ENCODE measurements at regions not wholly inside any gene's neighbourhood (a gene's known extent, or its start where the extent isn't known, plus 50 kb on each side); places are given as distances from the start of the nearest gene placed in this dataset.

DNA sequence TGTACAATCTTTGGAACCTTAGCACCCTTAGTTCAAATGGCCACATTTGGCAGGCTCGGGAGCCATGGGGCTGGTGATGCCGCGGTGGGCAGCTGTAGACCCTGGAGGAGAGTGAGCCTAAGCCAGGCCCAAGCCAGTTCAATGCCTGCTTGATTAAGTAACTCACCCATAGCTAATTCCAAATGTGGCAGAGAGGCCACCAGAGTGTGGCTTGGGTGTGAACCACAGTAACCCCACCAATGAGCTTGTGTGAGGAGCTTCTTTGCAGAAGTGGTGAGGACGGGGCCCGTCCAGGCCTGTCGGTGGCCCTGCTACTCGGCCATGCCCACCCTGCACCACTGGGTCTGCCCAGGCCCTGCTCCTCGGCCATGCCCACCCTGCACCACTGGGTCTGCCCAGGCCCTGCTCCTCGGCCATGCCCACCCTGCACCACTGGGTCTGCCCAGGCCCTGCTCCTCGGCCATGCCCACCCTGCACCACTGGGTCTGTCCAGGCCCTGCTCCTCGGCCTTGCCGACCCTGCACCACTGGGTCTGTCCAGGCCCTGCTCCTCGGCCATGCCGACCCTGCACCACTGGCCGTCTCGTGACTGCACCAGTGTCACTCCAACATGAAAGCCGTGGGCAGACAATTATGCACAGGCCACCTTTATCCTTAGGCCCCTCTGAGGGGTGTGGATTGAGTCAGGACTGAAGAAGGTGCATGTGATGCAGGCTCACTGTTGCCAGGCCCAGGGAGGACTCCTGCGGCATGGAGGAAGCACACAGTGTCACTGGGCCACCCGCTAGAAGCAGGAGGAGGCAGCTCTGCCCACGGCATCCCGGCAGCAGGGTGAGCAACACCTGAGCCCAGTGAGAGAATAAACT, 75.4 kb downstream of the MRPL36 start:
- TF ChIP-seq, protein P1, sequence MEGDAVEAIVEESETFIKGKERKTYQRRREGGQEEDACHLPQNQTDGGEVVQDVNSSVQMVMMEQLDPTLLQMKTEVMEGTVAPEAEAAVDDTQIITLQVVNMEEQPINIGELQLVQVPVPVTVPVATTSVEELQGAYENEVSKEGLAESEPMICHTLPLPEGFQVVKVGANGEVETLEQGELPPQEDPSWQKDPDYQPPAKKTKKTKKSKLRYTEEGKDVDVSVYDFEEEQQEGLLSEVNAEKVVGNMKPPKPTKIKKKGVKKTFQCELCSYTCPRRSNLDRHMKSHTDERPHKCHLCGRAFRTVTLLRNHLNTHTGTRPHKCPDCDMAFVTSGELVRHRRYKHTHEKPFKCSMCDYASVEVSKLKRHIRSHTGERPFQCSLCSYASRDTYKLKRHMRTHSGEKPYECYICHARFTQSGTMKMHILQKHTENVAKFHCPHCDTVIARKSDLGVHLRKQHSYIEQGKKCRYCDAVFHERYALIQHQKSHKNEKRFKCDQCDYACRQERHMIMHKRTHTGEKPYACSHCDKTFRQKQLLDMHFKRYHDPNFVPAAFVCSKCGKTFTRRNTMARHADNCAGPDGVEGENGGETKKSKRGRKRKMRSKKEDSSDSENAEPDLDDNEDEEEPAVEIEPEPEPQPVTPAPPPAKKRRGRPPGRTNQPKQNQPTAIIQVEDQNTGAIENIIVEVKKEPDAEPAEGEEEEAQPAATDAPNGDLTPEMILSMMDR (IDR thresholded peaks at IDR 0.05), result no peak
- no peak for TF ChIP-seq POLR2A (IDR thresholded peaks at IDR 0.05)
- intact Hi-C loops (cut with DNase I), result no loop called here
- no peaks in the 10 kb centered on the region for H3K27me3 ChIP-seq
- peak in 2 of 7 donors; percentile 10 to 31 for DNase-seq
- H3K4me3 ChIP-seq, result no peak overlapping the region
- H3K27ac ChIP-seq, result no peak overlapping the region
- 88 to 93% (median 89%) methylated on average over 8 to 21 of the region's 21 CpGs for WGBS, 4 donors
- no peaks in the 10 kb centered on the region for H3K4me1 ChIP-seq (replicated peaks in 1 of 2)
- no peaks in the 10 kb centered on the region for H3K36me3 ChIP-seq (replicated peaks in 1 of 2)
- no peaks in the 10 kb centered on the region for H3K9me3 ChIP-seq (replicated peaks in 1 of 3)

DNA sequence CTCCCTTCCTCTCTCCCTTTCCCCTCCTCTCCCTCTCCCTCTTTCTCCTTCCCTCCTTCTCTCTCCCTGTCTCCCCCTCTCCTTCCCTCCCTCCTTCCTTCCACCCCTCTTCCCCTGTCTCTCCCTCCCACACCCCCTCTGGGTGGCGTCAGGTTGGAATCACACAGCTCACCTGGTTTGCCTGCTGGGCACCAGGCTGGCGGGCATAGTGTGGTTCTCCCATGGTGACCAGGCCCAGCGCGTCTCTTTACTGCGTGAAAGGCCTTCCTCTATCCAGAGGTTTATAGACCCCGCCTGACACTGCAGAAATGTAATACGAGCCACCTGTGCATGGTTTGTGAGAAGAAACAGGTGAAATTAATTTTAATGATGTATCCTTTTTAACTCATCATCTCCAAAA, 76.2 kb downstream of the MRPL36 start:
- DNase-seq, result peak in 1 of 7 donors; percentile 14
- Histone ChIP-seq H3K4me3 (no peak overlapping the region), H3K27ac (no peak overlapping the region), H3K9me3 (replicated peaks in 1 of 3) (peaks cover 0 to 6% (median 0%) of the 10 kb centered on the region in 3 donors), H3K36me3 (replicated peaks in 1 of 2) (no peaks in the 10 kb centered on the region), H3K27me3 (no peaks in the 10 kb centered on the region), H3K4me1 (replicated peaks in 1 of 2) (no peaks in the 10 kb centered on the region)
- intact Hi-C loops (cut with DNase I), result no loop called here
- 91 to 95% (median 94%) methylated on average over 7 of the region's 7 CpGs for WGBS, 4 donors
- TF ChIP-seq POLR2A (IDR thresholded peaks at IDR 0.05), result no peak
- TF ChIP-seq, protein P1 (IDR thresholded peaks at IDR 0.05), result no peak

DNA sequence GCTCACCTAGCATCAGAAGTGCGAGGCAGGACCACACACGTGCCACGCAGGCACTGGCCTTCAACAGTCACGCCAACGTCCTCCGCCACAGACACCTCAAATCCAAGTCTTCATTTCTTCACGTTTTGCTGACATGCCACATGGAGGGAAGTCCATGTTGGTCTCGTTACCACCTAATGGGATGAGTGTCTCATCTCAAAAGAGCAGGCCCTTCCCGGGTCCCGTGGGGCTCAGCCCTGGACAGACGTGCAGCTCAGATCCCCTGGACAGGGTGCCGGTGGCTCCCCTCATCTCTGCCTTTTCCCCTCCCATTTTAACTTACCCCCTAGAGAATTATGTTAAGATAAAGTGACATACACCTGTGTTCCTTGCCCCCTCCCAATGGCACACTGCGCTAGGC, 76.8 kb downstream of the MRPL36 start:
- intact Hi-C loops (cut with DNase I), result no loop called here

DNA sequence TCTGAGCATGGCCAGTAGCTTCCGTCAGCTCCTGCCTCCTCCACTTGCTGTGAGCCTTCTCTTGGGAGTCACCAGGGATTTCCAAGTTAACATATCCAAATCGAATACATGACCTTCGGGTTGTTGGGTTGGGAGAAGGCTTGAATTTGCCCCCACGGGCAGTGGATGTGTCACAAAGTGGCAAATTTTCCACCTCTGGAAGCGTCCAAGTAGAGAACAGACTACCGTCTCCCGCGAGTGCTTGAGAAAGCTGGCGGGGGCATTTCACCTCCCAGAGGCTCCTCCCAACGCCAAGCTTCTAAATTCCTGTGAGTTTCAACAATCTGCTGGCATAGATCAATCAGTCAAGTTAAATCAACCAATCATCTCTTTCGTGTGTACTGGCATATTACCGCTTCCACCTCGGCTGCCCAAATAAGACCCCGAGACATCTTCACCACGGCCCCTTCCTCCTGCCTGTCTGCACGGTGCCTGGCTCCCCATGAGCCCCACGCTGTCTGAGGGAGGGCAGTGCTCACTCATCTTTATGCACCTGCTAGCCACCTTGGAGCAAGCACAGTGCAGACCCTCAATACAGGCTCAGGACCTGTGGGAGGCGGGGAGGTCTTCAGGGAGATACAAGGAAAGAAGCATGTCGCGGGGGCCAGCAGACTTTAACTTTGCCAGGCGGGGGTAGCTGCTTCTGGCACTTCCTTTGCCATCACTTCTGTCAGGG, 79.1 kb downstream of the MRPL36 start:
- H3K36me3 ChIP-seq (replicated peaks in 1 of 2), result no peaks in the 10 kb centered on the region
- H3K27me3 ChIP-seq, result no peaks in the 10 kb centered on the region
- DNase-seq, result no peak
- H3K27ac ChIP-seq, result no peak overlapping the region
- no peaks in the 10 kb centered on the region for H3K4me1 ChIP-seq (replicated peaks in 1 of 2)
- TF ChIP-seq, protein P1 (IDR thresholded peaks at IDR 0.05), result no peak
- TF ChIP-seq POLR2A (IDR thresholded peaks at IDR 0.05), result no peak
- H3K9me3 ChIP-seq (replicated peaks in 1 of 3), result peaks cover 0 to 12% (median 0%) of the 10 kb centered on the region in 3 donors
- 82 to 89% (median 87%) methylated on average over 20 to 21 of the region's 21 CpGs for WGBS, 4 donors
- no peak overlapping the region for H3K4me3 ChIP-seq
- intact Hi-C loops (cut with DNase I), result no loop called here

More for the DNA sequence above, 76.8 kb downstream of the MRPL36 start:
- Histone ChIP-seq H3K4me1 (replicated peaks in 1 of 2) (no peaks in the 10 kb centered on the region), H3K27me3 (no peaks in the 10 kb centered on the region), H3K4me3 (no peak overlapping the region), H3K9me3 (replicated peaks in 1 of 3) (peaks cover 0 to 12% (median 0%) of the 10 kb centered on the region in 3 donors), H3K27ac (no peak overlapping the region), H3K36me3 (replicated peaks in 1 of 2) (no peaks in the 10 kb centered on the region)
- DNase-seq, result no peak
- TF ChIP-seq POLR2A (IDR thresholded peaks at IDR 0.05), result no peak
- TF ChIP-seq, protein P1 (IDR thresholded peaks at IDR 0.05), result no peak
- 84 to 89% (median 85%) methylated on average over 13 of the region's 13 CpGs for WGBS, 4 donors

Data from adrenal gland (tissue), 9 donors.